ENCODE measurements at regions not wholly inside any gene's neighbourhood (a gene's known extent, or its start where the extent isn't known, plus 50 kb on each side); places are given as distances from the start of the nearest gene placed in this dataset.

DNA sequence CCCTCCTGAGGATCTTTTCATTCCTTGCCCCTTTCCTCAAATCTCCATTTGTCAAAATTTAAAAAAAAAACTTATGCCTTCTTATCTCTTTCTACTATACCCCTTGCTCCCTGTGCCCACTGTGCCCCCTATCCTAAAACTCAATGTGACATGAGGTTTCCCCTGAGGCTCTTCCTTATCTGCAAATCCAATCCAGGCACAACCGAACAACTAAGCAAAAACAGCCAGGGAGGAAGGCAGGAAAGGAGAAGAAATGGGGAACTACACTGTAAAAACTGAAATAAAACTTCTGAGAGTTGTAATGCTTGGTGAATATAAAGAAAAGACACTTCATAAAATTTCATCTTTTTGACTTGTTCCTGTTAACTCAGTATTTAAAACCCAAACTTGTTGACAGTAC is 54.2 kb downstream of the CRPPA start:
- H3K4me2 ChIP-seq: no peak overlapping the region
- no peaks in the 10 kb centered on the region for H4K20me1 ChIP-seq (replicated peaks; ENCODE audit: insufficient read depth)
- H3K27ac Mint-ChIP-seq: peak overlapping the region; percentile 47; the same call in 1 of the 2 replicates
- H3K27me3 ChIP-seq (ENCODE audit: insufficient read depth): no peaks in the 10 kb centered on the region
- H3K4me1 Mint-ChIP-seq: no peaks in the 10 kb centered on the region; the same call in 2 of the 3 replicates
- H3K27ac ChIP-seq (ENCODE audit: low read depth): no peak overlapping the region
- H3K4me3 ChIP-seq: no peak overlapping the region
- H3K4me1 ChIP-seq (ENCODE audit: insufficient read depth): no peaks in the 10 kb centered on the region
- no peak overlapping the region for H2AFZ ChIP-seq
- no peaks in the 10 kb centered on the region for H3K36me3 ChIP-seq (ENCODE audit: insufficient read depth)
- no peaks in the 10 kb centered on the region for H3K27me3 Mint-ChIP-seq (ENCODE audit: insufficient read depth, low read depth, poor library complexity)
- TF ChIP-seq JUNB (IDR thresholded peaks at IDR 0.05; ENCODE audit: unreplicated experiment) (no peak), ZNF331 (CRISPR knock-in tag; IDR thresholded peaks at IDR 0.05; ENCODE audit: low read depth) (no peak), STAT1 (IDR thresholded peaks at IDR 0.05; ENCODE audit: unreplicated experiment) (no peak), CREB1 (CRISPR knock-in tag; IDR thresholded peaks at IDR 0.05; ENCODE audit: low read depth) (no peak), POLR2AphosphoS5 (IDR thresholded peaks at IDR 0.05; ENCODE audit: low read depth) (no peak), CTCF (conservative IDR thresholded peaks at IDR 0.05; ENCODE audit: low read depth in 2 of 2) (no peak), EZH2 (IDR thresholded peaks at IDR 0.05; ENCODE audit: low read depth, unreplicated experiment) (no peak), NANOG (IDR thresholded peaks at IDR 0.05; ENCODE audit: borderline replicate concordance) (no peak), EZH2phosphoT487 (IDR thresholded peaks at IDR 0.05; ENCODE audit: unreplicated experiment) (no peak)
- no peaks in the 10 kb centered on the region for H3K9me3 Mint-ChIP-seq
- H3K4me3 Mint-ChIP-seq: no peak overlapping the region
- ATAC-seq (no peak), DNase-seq (ENCODE audit: low spot score) (no peak)
- no peaks in the 10 kb centered on the region for H3F3A ChIP-seq (replicated peaks; ENCODE audit: low read depth)
- H3K79me2 ChIP-seq (replicated peaks; ENCODE audit: insufficient read depth): no peaks in the 10 kb centered on the region
- H3K36me3 Mint-ChIP-seq (ENCODE audit: low read depth): no peaks in the 10 kb centered on the region
- H3K9me2 ChIP-seq (ENCODE audit: insufficient read depth): no peaks in the 10 kb centered on the region; the same call in 1 of the 2 replicates

GRCh38 chr7:16365952-16366351 is 55.4 kb downstream of the CRPPA start:
- Histone ChIP-seq H4K20me1 (replicated peaks; ENCODE audit: insufficient read depth) (no peaks in the 10 kb centered on the region), H3K79me2 (replicated peaks; ENCODE audit: insufficient read depth) (no peaks in the 10 kb centered on the region), H3K9me2 (ENCODE audit: insufficient read depth) (no peaks in the 10 kb centered on the region), H3F3A (replicated peaks; ENCODE audit: low read depth) (no peaks in the 10 kb centered on the region), H3K4me1 (ENCODE audit: insufficient read depth) (no peaks in the 10 kb centered on the region), H3K4me2 (no peak overlapping the region), H3K27ac (ENCODE audit: low read depth) (no peak overlapping the region), H3K4me3 (no peak overlapping the region), H2AFZ (no peak overlapping the region), H3K36me3 (ENCODE audit: insufficient read depth) (no peaks in the 10 kb centered on the region), H3K27me3 (ENCODE audit: insufficient read depth) (no peaks in the 10 kb centered on the region)
- H3K4me3 Mint-ChIP-seq: no peak overlapping the region
- H3K36me3 Mint-ChIP-seq (ENCODE audit: low read depth): no peaks in the 10 kb centered on the region
- TF ChIP-seq CTCF (conservative IDR thresholded peaks at IDR 0.05; ENCODE audit: low read depth in 2 of 2): no peak
- no peak for TF ChIP-seq JUNB (IDR thresholded peaks at IDR 0.05; ENCODE audit: unreplicated experiment)
- no peak for TF ChIP-seq EZH2phosphoT487 (IDR thresholded peaks at IDR 0.05; ENCODE audit: unreplicated experiment)
- TF ChIP-seq ZNF114 (CRISPR knock-in tag; IDR thresholded peaks at IDR 0.05): no peak
- no peak for TF ChIP-seq REST (IDR thresholded peaks at IDR 0.05; ENCODE audit: unreplicated experiment)
- TF ChIP-seq ZNF331 (CRISPR knock-in tag; IDR thresholded peaks at IDR 0.05; ENCODE audit: low read depth): no peak
- ATAC-seq (no peak), DNase-seq (ENCODE audit: low spot score) (no peak)
- H3K9me3 Mint-ChIP-seq: no peaks in the 10 kb centered on the region
- H3K27ac Mint-ChIP-seq: no peak overlapping the region
- no peaks in the 10 kb centered on the region for H3K27me3 Mint-ChIP-seq (ENCODE audit: insufficient read depth, low read depth, poor library complexity)
- H3K4me1 Mint-ChIP-seq: no peaks in the 10 kb centered on the region; the same call in 2 of the 3 replicates

All from GM23338 (cell line).